Neural cell (in vitro differentiated cells): ENCODE measurements at regions not wholly inside any gene's neighbourhood (a gene's known extent, or its start where the extent isn't known, plus 50 kb on each side); places are given as distances from the start of the nearest gene placed in this dataset.

Experiments used
- H2AFZ ChIP-seq: fragments of 200-600, 300-800 bp; sonication (generic), shearing (Covaris generic); 2 replicates; pipeline ENCODE4 v1.6.0; 2014; ENCODE audit warnings: low read depth, mild to moderate bottlenecking, antibody characterized with exemption, low read length, moderate library complexity
- H3F3A ChIP-seq: fragments of 200-600 bp; shearing (Covaris generic); 2 replicates; pipeline ENCODE4 v1.6.1; 2016; ENCODE audit warnings: mild to moderate bottlenecking, moderate library complexity, mixed read lengths, antibody characterized with exemption, low read length; ENCODE audit not compliant: insufficient read depth, poor library complexity, severe bottlenecking
- H3K27ac ChIP-seq: fragments of 200-600, 300-800 bp; sonication (generic), shearing (Covaris generic); 2 replicates; pipeline ENCODE4 v1.5.1; 2014; ENCODE audit warnings: mild to moderate bottlenecking, low read length, moderate library complexity
- H3K27me3 ChIP-seq: fragments of 300-800, 200-600 bp; sonication (generic), shearing (Covaris generic); 2 replicates; pipeline ENCODE4 v1.6.0; 2014; ENCODE audit warnings: mild to moderate bottlenecking, low read depth, low read length, moderate library complexity; ENCODE audit not compliant: insufficient read depth
- H3K36me3 ChIP-seq: fragments of 300-800, 200-600 bp; sonication (generic), shearing (Covaris generic); 2 replicates; pipeline ENCODE4 v1.5.1; 2014; ENCODE audit warnings: mild to moderate bottlenecking, antibody characterized with exemption, low read length, moderate library complexity; ENCODE audit not compliant: insufficient read depth
- H3K4me2 ChIP-seq: fragments of 300-800, 200-600 bp; sonication (generic), shearing (Covaris generic); 2 replicates; pipeline ENCODE4 v1.6.0; 2014; ENCODE audit warnings: mild to moderate bottlenecking, low read length
- H3K4me3 ChIP-seq: fragments of 300-800, 200-600 bp; sonication (generic), shearing (Covaris generic); 2 replicates; pipeline ENCODE4 v1.5.1; 2014; ENCODE audit warnings: mild to moderate bottlenecking, low read length, moderate library complexity
- H3K79me2 ChIP-seq: fragments of 200-600 bp; shearing (Covaris generic); replicated peaks from 2 replicates; pipeline ENCODE4 v1.6.0; 2014; ENCODE audit warnings: mild to moderate bottlenecking, low read length, moderate library complexity; ENCODE audit not compliant: insufficient read depth
- H3K9ac ChIP-seq: fragments of 300-800, 200-600 bp; sonication (generic), shearing (Covaris generic); 2 replicates; pipeline ENCODE4 v1.6.1; 2016; ENCODE audit warnings: mild to moderate bottlenecking, low read length, mixed read lengths
- H3K9me2 ChIP-seq: fragments of 200-600 bp; shearing (Covaris generic); 2 replicates; pipeline ENCODE4 v1.6.1; 2016; ENCODE audit warnings: mild to moderate bottlenecking, low read length, mixed read lengths; ENCODE audit not compliant: insufficient read depth
- H3K9me3 ChIP-seq: fragments of 200-600, 300-800 bp; sonication (generic), shearing (Covaris generic); 2 replicates; pipeline ENCODE4 v1.6.1; 2016; ENCODE audit warnings: mild to moderate bottlenecking, mixed run types, low read length, moderate library complexity, mixed read lengths
- H4K20me1 ChIP-seq: fragments of 200-600 bp; shearing (Covaris generic); 2 replicates; pipeline ENCODE4 v1.6.1; 2016; ENCODE audit warnings: mild to moderate bottlenecking, mixed run types; ENCODE audit not compliant: insufficient read depth
- EP300 ChIP-seq: fragments of 450-650 bp; conservative IDR thresholded peaks from 2 replicates; pipeline ENCODE4 v1.6.1; 2014; ENCODE audit warnings: antibody characterized with exemption, mild to moderate bottlenecking, moderate library complexity; ENCODE audit not compliant: poor library complexity, severe bottlenecking
- EZH2 ChIP-seq: fragments of 200-600, 300-800 bp; shearing (Covaris generic), sonication (generic); IDR thresholded peaks from 2 replicates; pipeline ENCODE4 v1.6.1; 2014; ENCODE audit warnings: antibody characterized with exemption, low read length, borderline replicate concordance, mild to moderate bottlenecking; ENCODE audit not compliant: insufficient read depth, poor library complexity, severe bottlenecking
- MXI1 ChIP-seq: fragments of 450-650 bp; conservative IDR thresholded peaks from 2 replicates; pipeline ENCODE4 v1.6.1; 2014; ENCODE audit warnings: antibody characterized with exemption, mild to moderate bottlenecking; ENCODE audit not compliant: poor library complexity, severe bottlenecking
- POLR2AphosphoS5 ChIP-seq: IDR thresholded peaks from 2 replicates; pipeline ENCODE4 v1.6.1; 2012
- RAD21 ChIP-seq: fragments of 450-650 bp; conservative IDR thresholded peaks from 2 replicates; pipeline ENCODE4 v1.6.1; 2014; ENCODE audit warnings: antibody characterized with exemption, mild to moderate bottlenecking, moderate library complexity
- SMC3 ChIP-seq: fragments of 450-650 bp; conservative IDR thresholded peaks from 2 replicates; pipeline ENCODE4 v1.6.1; 2014; ENCODE audit warnings: antibody characterized with exemption, mild to moderate bottlenecking, moderate library complexity; ENCODE audit not compliant: poor library complexity
- TAF1 ChIP-seq: IDR thresholded peaks from 2 replicates; pipeline ENCODE4 v1.6.1; 2012; ENCODE audit warnings: low read depth
- TF ChIP-seq, protein P1 (sequence below): fragments of 450-650 bp; IDR thresholded peaks from 2 replicates; pipeline ENCODE4 v1.5.1; 2014; ENCODE audit warnings: antibody characterized with exemption, mild to moderate bottlenecking, moderate library complexity; ENCODE audit not compliant: poor library complexity, severe bottlenecking
- TF ChIP-seq, protein P2 (sequence below): IDR thresholded peaks from 2 replicates; pipeline ENCODE4 v1.6.1; 2012; ENCODE audit warnings: borderline replicate concordance

DNA sequence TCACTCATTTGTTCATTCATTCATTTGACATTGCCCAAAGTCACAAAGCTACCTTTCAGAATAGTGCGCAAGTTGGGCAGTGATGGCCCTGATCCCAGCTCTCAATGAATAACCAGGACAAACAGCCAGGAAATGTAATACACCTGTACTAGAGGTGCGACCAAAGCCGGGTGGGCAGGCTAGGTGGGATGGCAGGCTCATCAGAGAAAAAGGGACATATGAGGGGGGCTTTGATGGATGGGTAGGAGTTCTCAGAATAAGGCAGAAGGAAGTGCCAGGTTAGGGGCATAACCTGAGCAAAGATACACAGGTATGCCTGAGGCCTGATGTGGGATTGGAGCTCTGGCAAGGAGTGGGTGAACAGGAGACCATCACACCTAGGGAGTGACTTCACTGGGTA, 53.4 kb upstream of the SMAD6 start:
- H2AFZ ChIP-seq, result no peak overlapping the region
- H3K9ac ChIP-seq, result no peak overlapping the region
- no peaks in the 10 kb centered on the region for H3K27me3 ChIP-seq
- H3K4me2 ChIP-seq, result no peak overlapping the region
- H3K27ac ChIP-seq, result no peak overlapping the region
- TF ChIP-seq EP300, result no peak
- TF ChIP-seq SMC3, result no peak
- TF ChIP-seq, protein P1, sequence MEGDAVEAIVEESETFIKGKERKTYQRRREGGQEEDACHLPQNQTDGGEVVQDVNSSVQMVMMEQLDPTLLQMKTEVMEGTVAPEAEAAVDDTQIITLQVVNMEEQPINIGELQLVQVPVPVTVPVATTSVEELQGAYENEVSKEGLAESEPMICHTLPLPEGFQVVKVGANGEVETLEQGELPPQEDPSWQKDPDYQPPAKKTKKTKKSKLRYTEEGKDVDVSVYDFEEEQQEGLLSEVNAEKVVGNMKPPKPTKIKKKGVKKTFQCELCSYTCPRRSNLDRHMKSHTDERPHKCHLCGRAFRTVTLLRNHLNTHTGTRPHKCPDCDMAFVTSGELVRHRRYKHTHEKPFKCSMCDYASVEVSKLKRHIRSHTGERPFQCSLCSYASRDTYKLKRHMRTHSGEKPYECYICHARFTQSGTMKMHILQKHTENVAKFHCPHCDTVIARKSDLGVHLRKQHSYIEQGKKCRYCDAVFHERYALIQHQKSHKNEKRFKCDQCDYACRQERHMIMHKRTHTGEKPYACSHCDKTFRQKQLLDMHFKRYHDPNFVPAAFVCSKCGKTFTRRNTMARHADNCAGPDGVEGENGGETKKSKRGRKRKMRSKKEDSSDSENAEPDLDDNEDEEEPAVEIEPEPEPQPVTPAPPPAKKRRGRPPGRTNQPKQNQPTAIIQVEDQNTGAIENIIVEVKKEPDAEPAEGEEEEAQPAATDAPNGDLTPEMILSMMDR, result no peak
- TF ChIP-seq EZH2, result no peak
- no peak for TF ChIP-seq POLR2AphosphoS5
- TF ChIP-seq RAD21, result no peak
- TF ChIP-seq, protein P2, sequence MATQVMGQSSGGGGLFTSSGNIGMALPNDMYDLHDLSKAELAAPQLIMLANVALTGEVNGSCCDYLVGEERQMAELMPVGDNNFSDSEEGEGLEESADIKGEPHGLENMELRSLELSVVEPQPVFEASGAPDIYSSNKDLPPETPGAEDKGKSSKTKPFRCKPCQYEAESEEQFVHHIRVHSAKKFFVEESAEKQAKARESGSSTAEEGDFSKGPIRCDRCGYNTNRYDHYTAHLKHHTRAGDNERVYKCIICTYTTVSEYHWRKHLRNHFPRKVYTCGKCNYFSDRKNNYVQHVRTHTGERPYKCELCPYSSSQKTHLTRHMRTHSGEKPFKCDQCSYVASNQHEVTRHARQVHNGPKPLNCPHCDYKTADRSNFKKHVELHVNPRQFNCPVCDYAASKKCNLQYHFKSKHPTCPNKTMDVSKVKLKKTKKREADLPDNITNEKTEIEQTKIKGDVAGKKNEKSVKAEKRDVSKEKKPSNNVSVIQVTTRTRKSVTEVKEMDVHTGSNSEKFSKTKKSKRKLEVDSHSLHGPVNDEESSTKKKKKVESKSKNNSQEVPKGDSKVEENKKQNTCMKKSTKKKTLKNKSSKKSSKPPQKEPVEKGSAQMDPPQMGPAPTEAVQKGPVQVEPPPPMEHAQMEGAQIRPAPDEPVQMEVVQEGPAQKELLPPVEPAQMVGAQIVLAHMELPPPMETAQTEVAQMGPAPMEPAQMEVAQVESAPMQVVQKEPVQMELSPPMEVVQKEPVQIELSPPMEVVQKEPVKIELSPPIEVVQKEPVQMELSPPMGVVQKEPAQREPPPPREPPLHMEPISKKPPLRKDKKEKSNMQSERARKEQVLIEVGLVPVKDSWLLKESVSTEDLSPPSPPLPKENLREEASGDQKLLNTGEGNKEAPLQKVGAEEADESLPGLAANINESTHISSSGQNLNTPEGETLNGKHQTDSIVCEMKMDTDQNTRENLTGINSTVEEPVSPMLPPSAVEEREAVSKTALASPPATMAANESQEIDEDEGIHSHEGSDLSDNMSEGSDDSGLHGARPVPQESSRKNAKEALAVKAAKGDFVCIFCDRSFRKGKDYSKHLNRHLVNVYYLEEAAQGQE, result no peak
- TF ChIP-seq MXI1, result no peak
- no peak for TF ChIP-seq TAF1
- H3K9me2 ChIP-seq, result no peaks in the 10 kb centered on the region
- H3K36me3 ChIP-seq, result no peaks in the 10 kb centered on the region
- H3F3A ChIP-seq, result no peaks in the 10 kb centered on the region
- no peaks in the 10 kb centered on the region for H4K20me1 ChIP-seq
- H3K9me3 ChIP-seq, result no peaks in the 10 kb centered on the region
- H3K79me2 ChIP-seq, result no peaks in the 10 kb centered on the region
- H3K4me3 ChIP-seq, result no peak overlapping the region

DNA sequence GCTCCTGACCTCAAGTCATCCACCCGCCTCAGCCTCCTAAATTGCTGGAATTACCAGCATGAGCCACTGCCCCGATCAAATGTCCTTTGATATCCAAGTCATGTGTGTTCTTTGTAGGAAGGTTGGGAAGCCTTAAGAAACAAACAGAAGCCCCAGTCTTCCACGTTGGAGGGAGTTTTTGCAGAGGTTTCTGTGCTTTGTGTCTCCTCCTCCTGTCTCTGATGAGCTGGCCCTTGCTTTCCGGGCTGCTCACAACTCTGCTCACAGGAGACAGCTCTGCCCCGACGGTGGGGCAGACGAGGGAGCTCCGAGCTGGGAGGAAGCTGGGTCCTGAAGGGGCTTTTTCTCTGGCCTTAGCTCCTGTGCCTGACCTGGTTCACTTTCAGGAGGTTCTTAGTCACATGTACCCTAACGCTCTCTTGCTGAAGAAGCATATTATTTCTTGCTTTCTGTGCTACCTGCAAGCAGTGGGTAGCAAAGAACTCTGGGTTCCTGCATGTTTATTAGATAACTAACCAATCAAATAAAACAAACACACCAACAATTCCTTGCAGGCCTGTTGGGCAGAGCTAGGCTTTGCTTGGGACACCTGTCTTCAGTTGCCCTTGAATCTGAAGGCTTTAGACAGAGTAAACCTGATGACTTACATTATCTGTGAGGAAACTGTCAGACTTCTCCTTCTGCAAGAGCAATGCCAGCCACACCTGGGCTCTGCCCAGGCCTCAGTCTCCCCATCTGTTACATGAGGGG, 52.6 kb upstream of the SMAD6 start:
- Histone ChIP-seq H2AFZ (no peak overlapping the region), H3K4me2 (no peak overlapping the region), H3K79me2 (no peaks in the 10 kb centered on the region), H3K9me3 (no peaks in the 10 kb centered on the region), H3K36me3 (no peaks in the 10 kb centered on the region), H3K9me2 (no peaks in the 10 kb centered on the region), H3K27ac (no peak overlapping the region), H3K4me3 (no peak overlapping the region), H4K20me1 (no peaks in the 10 kb centered on the region), H3K27me3 (no peaks in the 10 kb centered on the region), H3K9ac (no peak overlapping the region), H3F3A (no peaks in the 10 kb centered on the region)
- no peak for TF ChIP-seq SMC3
- no peak for TF ChIP-seq EP300
- TF ChIP-seq RAD21, result no peak
- TF ChIP-seq, protein P2, result no peak
- no peak for TF ChIP-seq MXI1
- TF ChIP-seq POLR2AphosphoS5, result no peak
- TF ChIP-seq EZH2, result no peak
- TF ChIP-seq TAF1, result no peak
- TF ChIP-seq, protein P1, result no peak
